Breast epithelium (tissue), 4 donors: ENCODE measurements at regions not wholly inside any gene's neighbourhood (a gene's known extent, or its start where the extent isn't known, plus 50 kb on each side); places are given as distances from the start of the nearest gene placed in this dataset.

Source experiments
- DNase-seq, 2 donors: peaks; one replicate each; pipeline ENCODE4 v3.0.0-alpha.2; 2019; ENCODE audit warnings: low spot score in 2 of 2
- H3K27ac ChIP-seq, 2 donors: fragments of 200-600 bp; sonication (generic) in 1 of 2; one replicate each; pipeline ENCODE4 v1.5.1; 2016 to 2019; ENCODE audit warnings: mild to moderate bottlenecking in 1 of 2
- H3K27me3 ChIP-seq, 2 donors: fragments of 200-600 bp; sonication (generic) in 1 of 2; one replicate each; pipeline versions ENCODE4 v1.5.1 to v1.6.0; 2017 to 2019; ENCODE audit warnings: control low read depth in 1 of 2, mild to moderate bottlenecking in 1 of 2
- H3K36me3 ChIP-seq: fragments of 200-600 bp; one replicate; pipeline ENCODE4 v1.5.1; 2019
- H3K4me1 ChIP-seq, 2 donors: fragments of 200-600 bp; sonication (generic); one replicate each; pipeline ENCODE4 v1.5.1; 2016 to 2019; ENCODE audit warnings: control low read depth in 1 of 2
- H3K4me3 ChIP-seq, 3 donors: fragments of 200-600 bp; sonication (generic); 1 replicate in 2 of 3; 2 replicates in 1 of 3; pipeline ENCODE4 v1.5.1; 2016 to 2019; ENCODE audit warnings: mild to moderate bottlenecking in 3 of 3, moderate library complexity in 2 of 3
- H3K9me3 ChIP-seq, 2 donors: fragments of 200-600 bp; sonication (generic) in 1 of 2; one replicate each; pipeline ENCODE4 v1.5.1; 2016 to 2019; ENCODE audit warnings: control low read depth in 1 of 2
- POLR2A ChIP-seq: fragments of 450-650 bp; IDR thresholded peaks from one replicate; pipeline ENCODE4 v1.6.1; 2016; ENCODE audit warnings: antibody characterized with exemption, mild to moderate bottlenecking, moderate library complexity
- POLR2AphosphoS5 ChIP-seq, 3 donors: sonication (generic); formaldehyde crosslinking; IDR thresholded peaks; one replicate each; pipeline ENCODE4 v1.6.1; 2017; ENCODE audit warnings: antibody characterized with exemption in 3 of 3
- intact Hi-C: fragments of 100-400 bp; cut with DNase I; formaldehyde crosslinking; loops from one replicate; pipeline ENCODE4 v1.15.1; 2023; ENCODE audit warnings: low total_unique reads
- TF ChIP-seq, protein P1 (sequence below), 3 donors: fragments of 450-650 bp; IDR thresholded peaks; one replicate each; pipeline ENCODE4 v1.5.1; 2016 to 2017; ENCODE audit warnings: antibody characterized with exemption in 3 of 3, mild to moderate bottlenecking in 3 of 3, moderate library complexity in 3 of 3

DNA sequence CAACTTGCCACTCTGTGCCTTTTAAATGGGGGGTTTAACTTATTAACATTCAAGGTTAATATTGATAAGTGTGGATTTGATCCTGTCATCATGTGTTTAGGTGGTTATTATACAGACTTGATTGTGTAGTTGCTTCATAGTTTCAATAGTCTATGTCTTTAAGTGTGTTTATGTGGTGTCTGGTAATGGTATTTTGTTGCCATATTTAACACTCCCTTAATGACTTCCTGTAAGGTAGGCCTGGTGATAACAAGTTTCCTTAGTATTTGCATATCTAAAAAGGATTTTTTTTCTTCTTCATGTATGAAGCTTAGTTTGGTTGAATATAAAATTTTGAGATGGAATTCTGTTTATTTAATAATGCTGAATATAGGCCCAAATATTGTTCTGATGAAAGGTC, 506.0 kb upstream of the ZNF462 start:
- no peaks in the 10 kb centered on the region for H3K36me3 ChIP-seq
- no peak for TF ChIP-seq POLR2AphosphoS5 (IDR thresholded peaks at IDR 0.05)
- TF ChIP-seq, protein P1, sequence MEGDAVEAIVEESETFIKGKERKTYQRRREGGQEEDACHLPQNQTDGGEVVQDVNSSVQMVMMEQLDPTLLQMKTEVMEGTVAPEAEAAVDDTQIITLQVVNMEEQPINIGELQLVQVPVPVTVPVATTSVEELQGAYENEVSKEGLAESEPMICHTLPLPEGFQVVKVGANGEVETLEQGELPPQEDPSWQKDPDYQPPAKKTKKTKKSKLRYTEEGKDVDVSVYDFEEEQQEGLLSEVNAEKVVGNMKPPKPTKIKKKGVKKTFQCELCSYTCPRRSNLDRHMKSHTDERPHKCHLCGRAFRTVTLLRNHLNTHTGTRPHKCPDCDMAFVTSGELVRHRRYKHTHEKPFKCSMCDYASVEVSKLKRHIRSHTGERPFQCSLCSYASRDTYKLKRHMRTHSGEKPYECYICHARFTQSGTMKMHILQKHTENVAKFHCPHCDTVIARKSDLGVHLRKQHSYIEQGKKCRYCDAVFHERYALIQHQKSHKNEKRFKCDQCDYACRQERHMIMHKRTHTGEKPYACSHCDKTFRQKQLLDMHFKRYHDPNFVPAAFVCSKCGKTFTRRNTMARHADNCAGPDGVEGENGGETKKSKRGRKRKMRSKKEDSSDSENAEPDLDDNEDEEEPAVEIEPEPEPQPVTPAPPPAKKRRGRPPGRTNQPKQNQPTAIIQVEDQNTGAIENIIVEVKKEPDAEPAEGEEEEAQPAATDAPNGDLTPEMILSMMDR (IDR thresholded peaks at IDR 0.05), result no peak
- no peak for TF ChIP-seq POLR2A
- H3K27ac ChIP-seq, result no peak overlapping the region
- H3K9me3 ChIP-seq, result peaks cover 0 to 5% of the 10 kb centered on the region in 2 donors
- no peaks in the 10 kb centered on the region for H3K27me3 ChIP-seq
- H3K4me1 ChIP-seq, result no peaks in the 10 kb centered on the region
- H3K4me3 ChIP-seq, result no peak overlapping the region
- intact Hi-C loops, result no loop called here
- DNase-seq, result no peak

DNA sequence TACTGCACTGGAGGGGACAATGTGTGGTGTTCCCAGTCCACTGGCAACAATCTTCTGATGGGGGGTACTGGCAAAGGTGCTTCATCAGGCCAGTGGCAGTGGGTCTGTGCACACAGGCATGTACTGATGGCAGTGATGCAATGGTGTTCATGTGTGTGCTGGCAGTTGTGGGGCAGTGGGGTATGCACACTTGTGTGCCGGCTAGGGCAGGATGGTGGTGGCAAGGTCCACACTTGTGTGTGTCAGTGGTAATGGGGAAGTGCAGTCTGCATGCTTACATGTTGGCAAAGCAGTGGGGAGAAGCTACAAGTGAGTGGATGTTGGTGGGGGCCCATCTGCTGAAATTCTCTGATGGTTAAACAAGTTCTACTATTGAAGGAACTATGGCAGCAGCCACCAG, 504.6 kb upstream of the ZNF462 start:
- H3K27ac ChIP-seq, result no peak overlapping the region
- DNase-seq, result no peak
- H3K36me3 ChIP-seq, result no peaks in the 10 kb centered on the region
- TF ChIP-seq POLR2AphosphoS5 (IDR thresholded peaks at IDR 0.05) (no peak), POLR2A (no peak)
- TF ChIP-seq, protein P1 (IDR thresholded peaks at IDR 0.05), result no peak
- no peaks in the 10 kb centered on the region for H3K4me1 ChIP-seq
- intact Hi-C loops, result no loop called here
- no peak overlapping the region for H3K4me3 ChIP-seq
- no peaks in the 10 kb centered on the region for H3K27me3 ChIP-seq
- H3K9me3 ChIP-seq, result peaks cover 0 to 5% of the 10 kb centered on the region in 2 donors

DNA sequence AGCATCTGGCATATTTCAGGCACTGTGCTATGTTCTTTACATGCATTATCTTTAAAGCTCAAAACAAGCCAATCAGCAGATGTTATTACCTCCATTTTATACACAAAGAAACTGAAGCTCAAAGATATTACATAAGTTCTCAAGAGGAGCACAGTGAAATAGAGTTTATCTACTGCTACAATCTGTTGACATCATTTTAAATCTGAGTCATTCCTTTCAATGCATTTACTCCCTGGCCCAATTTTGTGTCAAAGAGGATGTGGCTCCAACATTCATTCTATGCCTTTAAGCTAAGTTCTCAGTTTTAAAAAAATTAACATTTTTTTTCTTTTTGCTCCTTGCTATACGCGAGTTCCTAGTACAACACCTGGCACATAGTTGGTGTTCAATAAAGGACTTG, 486.3 kb upstream of the ZNF462 start:
- Histone ChIP-seq H3K9me3 (no peaks in the 10 kb centered on the region), H3K4me1 (no peaks in the 10 kb centered on the region), H3K27ac (no peak overlapping the region), H3K36me3 (no peaks in the 10 kb centered on the region), H3K27me3 (no peaks in the 10 kb centered on the region), H3K4me3 (no peak overlapping the region)
- intact Hi-C loops, result no loop called here
- DNase-seq, result no peak
- TF ChIP-seq, protein P1 (IDR thresholded peaks at IDR 0.05), result no peak
- TF ChIP-seq POLR2A (no peak), POLR2AphosphoS5 (IDR thresholded peaks at IDR 0.05) (no peak)

DNA sequence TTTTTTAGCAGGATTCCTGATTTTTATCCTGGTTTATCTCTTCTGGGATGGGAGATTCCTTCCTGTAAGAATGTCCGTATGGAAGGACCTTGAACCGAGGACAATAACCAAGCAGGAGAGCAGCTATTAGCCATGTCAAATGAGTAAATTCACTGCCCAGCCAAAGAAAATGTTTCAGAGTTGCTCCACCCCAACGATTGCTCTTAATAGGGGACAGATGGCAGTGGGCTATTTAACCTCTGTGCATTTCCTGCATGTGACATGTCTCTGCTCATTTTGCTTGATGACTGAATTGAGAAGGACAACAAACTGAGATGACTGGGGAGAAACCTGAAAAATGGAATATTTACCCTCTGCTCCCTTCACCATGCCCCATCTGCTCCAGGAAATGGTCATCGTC, 479.9 kb upstream of the ZNF462 start:
- H3K27me3 ChIP-seq, result no peaks in the 10 kb centered on the region
- intact Hi-C loops, result no loop called here
- H3K4me3 ChIP-seq, result no peak overlapping the region
- no peak for DNase-seq
- H3K9me3 ChIP-seq, result no peaks in the 10 kb centered on the region
- no peaks in the 10 kb centered on the region for H3K36me3 ChIP-seq
- H3K27ac ChIP-seq, result no peak overlapping the region
- H3K4me1 ChIP-seq, result no peaks in the 10 kb centered on the region
- TF ChIP-seq, protein P1 (IDR thresholded peaks at IDR 0.05), result no peak
- TF ChIP-seq POLR2A, result no peak
- no peak for TF ChIP-seq POLR2AphosphoS5 (IDR thresholded peaks at IDR 0.05)

DNA sequence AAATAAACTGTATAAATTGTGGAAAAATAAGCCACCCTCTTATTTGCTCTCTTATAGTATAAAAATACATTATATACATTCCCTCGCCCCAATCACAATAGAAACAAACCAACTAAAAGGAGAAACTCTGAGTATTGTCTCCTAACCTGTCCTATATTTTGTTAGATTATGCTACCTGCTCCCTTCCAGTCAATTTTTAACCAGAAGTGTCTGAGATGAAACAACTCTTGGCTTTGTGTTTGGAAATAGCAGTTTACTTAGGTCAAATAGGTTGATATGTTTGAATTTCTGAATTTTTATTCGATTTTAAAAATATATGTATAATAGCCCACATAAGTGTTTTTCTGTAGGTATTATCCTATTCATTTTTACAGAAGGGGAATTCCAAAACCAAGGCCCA, 475.0 kb upstream of the ZNF462 start:
- TF ChIP-seq, protein P1 (IDR thresholded peaks at IDR 0.05), result no peak
- TF ChIP-seq POLR2A (no peak), POLR2AphosphoS5 (IDR thresholded peaks at IDR 0.05) (no peak)
- H3K27me3 ChIP-seq, result no peaks in the 10 kb centered on the region
- no peak overlapping the region for H3K4me3 ChIP-seq
- intact Hi-C loops, result no loop called here
- no peaks in the 10 kb centered on the region for H3K4me1 ChIP-seq
- no peak overlapping the region for H3K27ac ChIP-seq
- no peaks in the 10 kb centered on the region for H3K36me3 ChIP-seq
- no peak for DNase-seq
- H3K9me3 ChIP-seq, result no peaks in the 10 kb centered on the region
